Dermis blood vessel endothelial cell (primary cell): ENCODE measurements at regions not wholly inside any gene's neighbourhood (a gene's known extent, or its start where the extent isn't known, plus 50 kb on each side); places are given as distances from the start of the nearest gene placed in this dataset.
"Not testable (repeated sequence)": the region's sequence is repeated elsewhere in the genome, so short reads cannot be mapped to it uniquely, and the experiment has no call there.

ENCODE experiments used
- DNase-seq: peaks from one replicate; pipeline ENCODE4 v3.0.0; 2010

GRCh38 chr2:133843091-133843490 is 274.8 kb upstream of the NCKAP5 start:
- DNase-seq, result no peak

DNA sequence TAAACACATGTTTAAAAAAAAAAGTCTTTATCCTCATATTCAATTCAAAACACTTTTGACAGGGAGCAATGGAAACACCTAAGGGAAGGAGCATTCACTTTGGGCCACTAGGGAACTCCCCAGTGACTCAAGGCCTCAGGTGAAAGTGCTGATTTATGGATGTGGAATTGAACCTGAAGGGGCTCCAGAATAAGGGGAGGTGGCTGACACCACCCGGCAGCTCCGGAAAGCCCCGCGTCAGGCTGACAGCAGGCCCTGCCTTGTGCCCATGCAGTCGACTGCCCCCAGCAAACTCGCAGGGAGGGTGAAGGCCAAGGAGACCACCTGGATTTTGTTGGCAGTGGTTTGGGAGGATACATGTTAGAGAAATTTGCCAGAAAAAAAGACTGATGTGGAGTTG is 275.3 kb upstream of the NCKAP5 start:
- DNase-seq, result no peak

GRCh38 chr2:133844214-133844892 is 276.1 kb upstream of the NCKAP5 start:
- peak; percentile 84 for DNase-seq

DNA sequence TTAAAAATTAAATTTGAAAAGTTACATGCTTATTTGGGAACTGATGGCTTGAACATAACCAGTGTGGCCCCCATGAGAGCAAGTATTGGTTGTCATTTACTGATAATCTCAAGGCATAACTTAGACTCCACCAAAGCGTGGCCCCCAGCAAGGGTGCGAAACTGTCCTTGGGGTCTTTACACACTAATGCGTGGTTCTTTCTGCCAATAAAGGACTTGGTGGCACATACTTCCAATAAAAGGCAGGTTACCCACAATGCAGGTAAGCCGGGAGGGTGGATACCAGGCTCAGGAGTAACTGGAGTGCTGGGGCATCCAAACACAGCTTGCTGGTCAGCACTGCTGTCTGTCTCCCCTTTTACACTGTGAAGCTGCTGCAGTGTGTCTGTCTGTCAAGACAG is 278.2 kb upstream of the NCKAP5 start:
- no peak for DNase-seq

DNA sequence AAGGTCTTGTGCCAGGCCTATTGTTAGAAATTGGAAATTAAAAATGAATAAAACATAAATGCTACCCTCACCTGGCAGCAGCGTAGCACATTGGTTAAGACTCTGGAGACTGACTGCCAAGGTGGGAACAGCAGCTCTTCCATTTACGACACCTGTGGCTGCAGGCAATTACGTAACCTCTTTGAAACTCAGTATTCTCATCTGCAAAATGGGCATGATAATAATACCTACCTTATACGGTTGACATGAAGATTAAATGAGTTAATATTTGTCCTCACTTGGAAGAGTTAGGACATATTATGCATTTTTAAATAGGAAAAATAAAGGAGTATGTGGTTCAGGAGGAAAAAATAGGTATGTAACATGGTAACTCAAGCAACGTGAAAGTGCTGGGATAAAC is 279.3 kb upstream of the NCKAP5 start:
- no peak for DNase-seq

- DNase-seq, result no peak
Measured at GRCh38 chr2:133848111-133848649, 279.9 kb upstream of the NCKAP5 start.

- no peak for DNase-seq
Measured at GRCh38 chr2:133849341-133849740, 281.1 kb upstream of the NCKAP5 start.

DNA sequence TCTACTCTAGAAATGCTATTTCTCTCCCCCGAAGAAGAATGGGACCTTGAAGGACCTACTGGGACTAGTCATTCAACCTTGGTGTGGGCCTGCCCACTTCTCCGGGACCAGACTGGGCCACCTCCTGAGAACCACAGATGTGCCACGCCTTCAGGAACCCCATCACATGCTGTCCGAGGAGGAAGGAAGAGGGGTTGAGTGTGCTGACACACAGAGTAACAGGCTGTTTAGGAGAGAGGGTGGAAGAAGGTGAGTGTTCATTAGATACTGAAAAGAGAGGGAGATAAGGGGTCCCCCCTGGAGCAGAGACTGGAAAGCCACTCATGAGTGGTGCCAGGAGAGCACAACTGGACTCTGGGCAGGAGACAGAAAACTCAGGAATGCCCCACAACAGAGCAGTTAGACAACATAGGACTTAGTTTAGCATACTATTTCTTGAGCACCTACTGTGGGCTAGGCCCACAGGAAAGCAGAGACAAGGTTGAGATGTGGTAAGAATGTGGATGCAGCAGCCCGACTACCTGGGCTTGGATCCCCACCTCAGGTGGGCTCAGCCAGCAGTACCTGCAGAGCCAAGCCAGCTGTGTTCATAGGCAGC is 286.4 kb upstream of the NCKAP5 start:
- DNase-seq, result no peak

DNA sequence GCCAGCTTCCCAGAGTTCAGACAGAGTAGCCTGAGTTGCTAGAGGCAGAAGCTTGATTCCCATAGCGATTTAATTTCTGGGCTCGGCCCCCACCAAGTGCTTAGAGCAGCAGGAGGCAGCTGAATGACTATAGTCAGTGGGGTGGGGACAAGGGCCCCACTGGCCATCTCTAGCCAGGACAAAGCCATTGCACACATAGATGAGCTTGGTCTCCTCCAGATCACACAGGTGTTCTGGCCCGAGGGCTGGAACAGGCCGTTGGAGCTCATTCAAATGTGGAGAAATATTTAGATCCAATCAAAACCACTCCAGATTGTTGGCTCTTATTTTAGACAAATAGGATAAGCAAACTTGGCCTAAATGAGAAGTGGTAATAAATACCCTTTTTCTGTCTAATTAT is 287.3 kb upstream of the NCKAP5 start:
- DNase-seq, result no peak

DNA sequence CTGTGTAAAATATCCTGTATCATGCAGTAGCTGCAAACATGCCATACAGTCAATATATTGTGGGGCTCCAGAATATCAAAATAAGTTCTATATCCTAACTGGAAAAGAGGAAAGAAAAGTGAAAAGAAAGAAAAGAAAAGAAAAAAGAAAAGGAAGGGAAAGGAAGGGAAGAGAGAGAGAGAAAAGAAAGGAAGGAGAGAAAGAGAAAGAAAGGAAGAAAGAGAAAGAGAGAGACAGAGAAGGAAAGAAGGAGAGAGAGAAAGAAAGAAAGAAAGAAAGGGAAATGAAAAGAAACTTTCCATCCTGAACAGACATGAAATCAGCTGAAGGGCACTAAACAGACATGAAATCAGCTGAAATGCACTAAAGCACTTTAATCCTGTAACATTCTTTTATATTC is 288.4 kb upstream of the NCKAP5 start:
- DNase-seq, result no peak

- no peak for DNase-seq
Measured at GRCh38 chr2:133859578-133859977, 291.3 kb upstream of the NCKAP5 start.

- no peak for DNase-seq
Measured at GRCh38 chr2:133862400-133862977, 294.2 kb upstream of the NCKAP5 start.

DNA sequence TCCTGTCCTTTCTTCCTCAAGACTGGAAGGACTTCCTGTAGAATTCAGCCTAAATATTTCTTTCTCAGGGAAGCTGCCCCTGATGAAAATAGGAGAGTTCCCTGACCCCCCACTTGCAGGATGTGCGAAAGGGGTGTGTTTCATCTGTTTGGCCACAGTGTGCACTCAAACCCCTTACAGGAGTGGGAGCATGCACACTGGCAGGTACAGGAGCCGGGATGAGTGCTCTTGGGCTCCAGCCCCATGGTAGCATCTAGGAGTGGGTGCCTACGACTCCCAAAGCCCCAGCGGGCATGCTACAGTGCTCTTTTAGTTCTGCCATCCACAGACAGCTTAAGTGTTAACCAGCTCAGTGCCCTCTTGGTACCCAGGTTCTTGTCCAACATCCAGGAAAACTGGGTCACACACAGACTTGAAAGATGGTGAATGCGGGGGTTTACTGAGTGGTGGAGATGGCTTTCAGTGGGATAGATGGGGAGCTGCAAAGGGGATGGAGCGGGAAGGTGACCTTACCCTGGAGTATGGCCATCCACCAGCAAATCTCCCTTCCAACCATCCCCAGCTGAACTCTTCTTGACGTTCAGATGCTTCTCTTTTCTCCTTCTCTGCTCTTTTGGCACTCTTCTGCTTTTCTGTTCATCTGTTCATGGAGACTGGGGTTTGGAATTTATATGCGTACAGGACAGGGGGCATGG is 295.0 kb upstream of the NCKAP5 start:
- DNase-seq, result no peak

DNA sequence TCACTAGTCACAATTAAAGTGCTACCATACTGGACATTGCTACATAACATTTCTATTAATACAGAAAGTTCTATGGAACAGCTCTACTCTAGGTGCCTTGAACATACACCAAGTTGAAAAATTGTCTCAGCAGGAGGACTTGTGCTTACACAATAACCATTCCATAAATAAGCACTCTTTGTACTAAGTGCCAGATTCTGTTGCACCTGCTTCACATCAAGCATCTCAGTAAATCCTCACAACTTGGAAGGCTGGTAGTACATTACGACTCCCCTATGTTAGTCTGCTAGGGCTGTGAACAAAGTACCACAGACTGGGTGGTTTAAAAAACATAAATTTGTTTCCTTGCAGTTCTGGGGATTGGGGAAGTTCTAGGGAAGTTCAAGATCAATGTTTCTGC is 296.9 kb upstream of the NCKAP5 start:
- DNase-seq, result no peak

GRCh38 chr2:133867166-133867565 is 298.9 kb upstream of the NCKAP5 start:
- DNase-seq, result no peak

- DNase-seq, result no peak
Measured at GRCh38 chr2:133871545-133872209, 303.4 kb upstream of the NCKAP5 start.

DNA sequence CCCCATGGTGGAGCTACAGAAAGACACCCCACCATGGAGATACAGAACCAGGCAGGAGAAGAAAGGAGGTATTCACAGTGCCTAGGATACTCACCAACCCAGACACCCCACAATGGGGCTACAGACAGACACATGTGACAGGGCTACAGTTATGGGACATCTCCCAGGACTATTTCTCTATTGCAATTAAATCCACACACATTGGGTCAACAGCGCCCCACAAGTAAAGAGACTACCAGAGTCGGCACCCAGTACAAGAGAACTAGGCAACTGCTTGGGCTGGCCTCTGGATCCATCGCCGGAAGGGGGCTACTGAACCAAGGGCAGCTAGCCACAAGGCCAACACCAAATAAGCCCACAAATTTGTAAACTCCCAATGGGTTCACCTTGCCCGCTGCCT is 310.1 kb upstream of the NCKAP5 start:
- DNase-seq, result no peak

DNA sequence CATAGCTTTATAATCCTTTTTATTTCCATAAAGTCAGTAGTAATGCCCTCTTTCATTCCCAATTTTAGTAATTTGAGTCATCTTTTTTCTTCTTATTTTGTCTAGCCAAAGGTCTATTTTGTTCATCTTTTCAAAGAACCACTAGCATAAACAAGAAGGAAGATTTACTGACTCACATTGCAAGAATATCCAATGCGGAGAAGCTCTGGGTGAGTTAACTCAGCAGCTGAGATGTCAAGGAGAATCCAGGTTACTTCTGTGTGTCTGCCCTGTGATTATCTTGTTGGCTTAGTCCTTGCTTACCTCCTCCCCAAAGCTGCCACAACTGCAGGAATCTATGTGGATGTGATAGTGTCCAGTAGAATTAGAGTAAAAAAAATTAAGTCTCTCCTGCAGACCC is 311.4 kb upstream of the NCKAP5 start:
- no peak for DNase-seq

DNA sequence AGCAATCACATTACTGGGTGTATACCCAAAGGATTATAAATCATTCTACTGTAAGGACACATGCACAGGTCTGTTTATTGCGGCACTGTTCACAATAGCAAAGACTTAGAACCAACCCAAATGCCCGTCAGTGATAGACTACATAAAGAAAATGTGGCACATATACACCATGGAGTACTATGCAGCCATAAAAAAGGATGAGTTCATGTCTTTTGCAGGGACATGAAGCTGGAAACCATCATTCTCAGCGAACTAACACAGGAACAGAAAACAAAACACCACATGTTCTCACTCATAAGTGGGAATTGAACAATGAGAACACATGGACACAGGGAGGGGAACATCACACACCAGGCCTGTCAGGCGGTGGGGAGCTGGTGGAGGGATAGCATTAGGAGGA is 313.9 kb upstream of the NCKAP5 start:
- not testable (repeated sequence) for DNase-seq

- peak; percentile 60 for DNase-seq
Measured at GRCh38 chr2:133884739-133885381, 316.6 kb upstream of the NCKAP5 start.

- peak; percentile 22 for DNase-seq
Measured at GRCh38 chr2:133885847-133886246, 317.6 kb upstream of the NCKAP5 start.
